ENCODE measurements at regions not wholly inside any gene's neighbourhood (a gene's known extent, or its start where the extent isn't known, plus 50 kb on each side); places are given as distances from the start of the nearest gene placed in this dataset.

DNA sequence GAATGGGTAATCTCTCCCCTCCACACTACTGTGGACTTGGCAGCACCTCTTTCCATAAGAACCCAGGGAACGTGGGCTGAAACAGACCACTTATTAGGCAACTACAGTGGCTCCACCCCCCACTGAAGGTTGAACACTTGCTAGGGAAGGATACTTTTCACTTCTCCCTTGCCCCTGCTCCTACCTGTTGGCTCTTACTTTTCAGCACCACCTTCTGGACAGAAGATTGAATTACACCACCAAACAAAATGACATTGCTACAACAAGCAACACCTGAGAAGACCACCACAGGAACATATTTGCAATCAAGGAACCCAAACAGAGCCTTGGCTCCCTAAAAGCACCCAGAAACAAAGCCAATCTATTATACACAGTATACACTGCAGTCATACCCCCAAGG is 132.1 kb upstream of the CXCL13 start:
- H3K27ac ChIP-seq: no peak overlapping the region
- no peak for TF ChIP-seq POLR2A (IDR thresholded peaks at IDR 0.05)
- TF ChIP-seq, protein P1, sequence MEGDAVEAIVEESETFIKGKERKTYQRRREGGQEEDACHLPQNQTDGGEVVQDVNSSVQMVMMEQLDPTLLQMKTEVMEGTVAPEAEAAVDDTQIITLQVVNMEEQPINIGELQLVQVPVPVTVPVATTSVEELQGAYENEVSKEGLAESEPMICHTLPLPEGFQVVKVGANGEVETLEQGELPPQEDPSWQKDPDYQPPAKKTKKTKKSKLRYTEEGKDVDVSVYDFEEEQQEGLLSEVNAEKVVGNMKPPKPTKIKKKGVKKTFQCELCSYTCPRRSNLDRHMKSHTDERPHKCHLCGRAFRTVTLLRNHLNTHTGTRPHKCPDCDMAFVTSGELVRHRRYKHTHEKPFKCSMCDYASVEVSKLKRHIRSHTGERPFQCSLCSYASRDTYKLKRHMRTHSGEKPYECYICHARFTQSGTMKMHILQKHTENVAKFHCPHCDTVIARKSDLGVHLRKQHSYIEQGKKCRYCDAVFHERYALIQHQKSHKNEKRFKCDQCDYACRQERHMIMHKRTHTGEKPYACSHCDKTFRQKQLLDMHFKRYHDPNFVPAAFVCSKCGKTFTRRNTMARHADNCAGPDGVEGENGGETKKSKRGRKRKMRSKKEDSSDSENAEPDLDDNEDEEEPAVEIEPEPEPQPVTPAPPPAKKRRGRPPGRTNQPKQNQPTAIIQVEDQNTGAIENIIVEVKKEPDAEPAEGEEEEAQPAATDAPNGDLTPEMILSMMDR (IDR thresholded peaks at IDR 0.05): peak; percentile 32 to 50 (median 33)
- no peak overlapping the region for H3K4me3 ChIP-seq
- intact Hi-C loops (cut with DNase I): loop anchor here in 1 of 2 donors (10.0 kb wide), 1 partner anchor 141 kb away; no protein-coding TSS in a partner anchor
- H3K9me3 ChIP-seq: no peaks in the 10 kb centered on the region
- no peaks in the 10 kb centered on the region for H3K27me3 ChIP-seq
- H3K4me1 ChIP-seq: no peaks in the 10 kb centered on the region
- no peaks in the 10 kb centered on the region for H3K36me3 ChIP-seq
- no CpG with 5 or more reads among the region's 1 CpG for WGBS (ENCODE audit: insufficient coverage, low coverage, low lambda C conversion rate, missing lambda C conversion rate)
- no peak for DNase-seq
- ATAC-seq: peak; percentile 51 to 73 (median 60)

DNA sequence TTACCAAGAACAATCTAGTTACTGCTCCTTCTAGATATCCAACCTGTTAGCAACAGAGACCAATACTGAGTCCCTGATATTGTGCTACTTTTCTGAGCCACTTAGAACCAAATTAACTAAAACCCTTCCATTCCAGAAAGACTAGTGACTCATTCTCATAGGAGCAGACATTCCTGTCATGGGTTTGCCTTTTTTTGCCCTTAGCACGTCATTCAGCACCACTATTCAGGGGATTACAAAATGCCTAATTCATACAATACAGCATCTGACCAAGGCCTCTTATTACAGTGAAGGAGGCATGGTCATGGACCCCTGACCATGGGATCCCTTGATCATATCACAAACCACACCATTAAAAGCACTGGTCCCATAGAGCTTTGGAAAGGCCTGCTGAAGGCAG is 123.8 kb upstream of the CXCL13 start:
- TF ChIP-seq, protein P1 (IDR thresholded peaks at IDR 0.05): no peak
- TF ChIP-seq POLR2A (IDR thresholded peaks at IDR 0.05): no peak
- no peak for ATAC-seq
- H3K4me1 ChIP-seq: no peaks in the 10 kb centered on the region
- 90% methylated on average over 1 of the region's 1 CpG for WGBS (ENCODE audit: insufficient coverage, low coverage, low lambda C conversion rate, missing lambda C conversion rate)
- no peak overlapping the region for H3K4me3 ChIP-seq
- no peaks in the 10 kb centered on the region for H3K36me3 ChIP-seq
- intact Hi-C loops (cut with DNase I): no loop called here
- H3K9me3 ChIP-seq: no peaks in the 10 kb centered on the region
- no peaks in the 10 kb centered on the region for H3K27me3 ChIP-seq
- DNase-seq: no peak
- no peak overlapping the region for H3K27ac ChIP-seq

DNA sequence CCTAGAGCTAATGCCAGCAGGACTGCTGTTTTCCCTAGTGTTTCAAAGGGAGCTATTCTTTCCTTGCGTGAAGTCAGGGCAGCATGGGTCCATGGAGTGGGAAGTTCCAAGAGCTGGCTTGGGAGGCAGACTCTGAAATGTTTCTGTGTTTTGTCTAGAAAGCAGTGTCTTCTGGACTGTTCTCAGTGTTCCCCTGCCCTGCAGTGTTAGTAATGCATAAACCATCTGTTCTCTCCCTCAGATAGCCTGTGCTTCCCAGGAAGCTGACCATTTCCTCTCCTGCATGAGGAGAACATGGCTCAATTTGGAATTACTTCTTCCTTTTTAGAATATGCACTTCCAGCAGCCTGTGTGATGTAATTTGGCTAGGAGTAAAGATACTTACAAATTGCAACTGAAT is 116.7 kb upstream of the CXCL13 start:
- DNase-seq (no peak), ATAC-seq (peak in 1 of 4 donors; percentile 55)
- H3K27me3 ChIP-seq: no peaks in the 10 kb centered on the region
- peak overlapping the region in 1 of 3 donors; percentile 18 for H3K27ac ChIP-seq
- intact Hi-C loops (cut with DNase I): no loop called here
- H3K36me3 ChIP-seq: no peaks in the 10 kb centered on the region
- TF ChIP-seq POLR2A (IDR thresholded peaks at IDR 0.05): no peak
- TF ChIP-seq, protein P1 (IDR thresholded peaks at IDR 0.05): no peak
- H3K9me3 ChIP-seq: no peaks in the 10 kb centered on the region
- no peak overlapping the region for H3K4me3 ChIP-seq
- WGBS (ENCODE audit: insufficient coverage, low coverage, low lambda C conversion rate, missing lambda C conversion rate): 78% methylated on average over 1 of the region's 1 CpG
- H3K4me1 ChIP-seq: peaks cover 0 to 30% (median 0%) of the 10 kb centered on the region in 4 donors

DNA sequence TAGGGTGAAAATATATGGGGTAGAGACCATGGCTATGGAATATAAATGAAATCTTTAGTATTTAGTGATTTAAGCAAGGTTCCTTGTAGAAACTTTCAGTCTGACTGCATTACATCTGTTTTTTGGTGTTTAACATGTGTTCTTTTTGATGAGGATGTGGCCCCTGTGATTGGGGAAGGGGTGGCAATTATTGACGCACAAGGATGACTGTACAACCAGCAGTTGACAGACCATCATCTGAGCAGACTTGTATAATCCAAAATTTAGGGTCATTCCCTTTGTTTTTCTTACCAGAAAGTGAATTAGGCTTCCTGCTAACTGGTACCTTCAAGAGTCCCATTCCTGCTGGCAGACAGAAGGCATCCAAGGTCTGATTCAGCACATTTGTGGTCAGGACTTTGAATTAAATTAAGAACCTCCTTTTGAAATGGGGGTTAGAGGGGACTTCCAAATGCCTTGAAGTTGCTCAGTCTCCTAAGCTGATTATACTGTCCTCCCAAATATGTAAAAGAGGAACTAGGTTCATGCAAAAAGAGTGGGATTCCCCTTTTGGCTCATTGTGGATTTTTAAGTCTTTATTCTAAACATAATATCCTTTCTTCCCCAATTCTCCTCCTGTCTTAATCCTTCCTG is 112.4 kb upstream of the CXCL13 start:
- WGBS (ENCODE audit: insufficient coverage, low coverage, low lambda C conversion rate, missing lambda C conversion rate): 100% methylated on average over 1 of the region's 1 CpG
- no peaks in the 10 kb centered on the region for H3K9me3 ChIP-seq
- ATAC-seq: peak in 1 of 4 donors; percentile 19
- H3K27me3 ChIP-seq: no peaks in the 10 kb centered on the region
- no peak for DNase-seq
- intact Hi-C loops (cut with DNase I): no loop called here
- H3K36me3 ChIP-seq: no peaks in the 10 kb centered on the region
- no peak for TF ChIP-seq POLR2A (IDR thresholded peaks at IDR 0.05)
- TF ChIP-seq, protein P1 (IDR thresholded peaks at IDR 0.05): no peak
- peaks cover 0 to 40% (median 0%) of the 10 kb centered on the region in 4 donors for H3K4me1 ChIP-seq
- H3K27ac ChIP-seq: peak overlapping the region in 2 of 3 donors; percentile 18 to 69
- peak overlapping the region in 2 of 3 donors; percentile 50 to 51 for H3K4me3 ChIP-seq
